HG02852 (cell line): ENCODE measurements at regions not wholly inside any gene's neighbourhood (a gene's known extent, or its start where the extent isn't known, plus 50 kb on each side); places are given as distances from the start of the nearest gene placed in this dataset.
"Not testable (repeated sequence)": the region's sequence is repeated elsewhere in the genome, so short reads cannot be mapped to it uniquely, and the experiment has no call there.

Experiments used
- ATAC-seq: cut with Tn5 transposase; IDR thresholded peaks from one replicate; pipeline ENCODE4 v1.9.1; 2021; ENCODE audit warnings: mild to moderate bottlenecking, moderate library complexity; ENCODE audit not compliant: unreplicated experiment

DNA sequence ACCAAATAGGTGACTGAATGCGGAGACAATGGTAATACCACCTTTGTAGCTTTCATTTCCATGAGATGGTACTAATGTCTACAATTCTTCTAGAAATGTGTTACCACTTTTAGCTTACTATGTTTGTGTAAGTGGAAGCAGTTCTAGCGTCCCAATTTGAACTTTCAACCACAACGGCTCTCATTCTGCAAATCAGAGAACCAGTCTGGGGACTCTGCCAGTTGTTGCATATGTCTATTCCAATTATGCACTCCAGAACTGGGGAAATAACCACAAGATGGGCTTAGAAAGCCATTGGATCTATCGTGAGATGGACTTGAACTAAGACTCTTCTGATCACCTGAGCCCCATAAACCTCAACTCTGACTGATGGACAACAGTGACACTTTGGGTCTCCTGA lies 862.3 kb downstream of the SLITRK1 start:
- ATAC-seq: no peak

DNA sequence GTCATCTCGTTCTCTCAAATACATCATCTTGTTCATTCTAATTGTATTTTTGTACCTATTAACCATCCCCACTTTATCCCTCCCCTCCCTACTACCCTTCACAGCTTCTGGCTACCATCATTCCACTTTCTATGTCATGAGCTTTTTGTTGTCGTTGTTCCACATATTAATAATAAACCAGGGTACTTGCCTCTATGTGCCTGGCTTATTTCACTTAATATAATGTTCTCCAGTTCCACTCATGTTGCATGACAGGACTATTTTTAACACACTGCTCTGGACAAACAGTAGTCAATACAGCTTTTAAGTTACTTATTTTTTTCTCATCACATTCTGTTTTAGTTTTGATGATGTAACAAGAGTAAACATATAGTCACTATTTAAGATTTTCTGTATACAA lies 872.3 kb downstream of the SLITRK1 start:
- no peak for ATAC-seq

DNA sequence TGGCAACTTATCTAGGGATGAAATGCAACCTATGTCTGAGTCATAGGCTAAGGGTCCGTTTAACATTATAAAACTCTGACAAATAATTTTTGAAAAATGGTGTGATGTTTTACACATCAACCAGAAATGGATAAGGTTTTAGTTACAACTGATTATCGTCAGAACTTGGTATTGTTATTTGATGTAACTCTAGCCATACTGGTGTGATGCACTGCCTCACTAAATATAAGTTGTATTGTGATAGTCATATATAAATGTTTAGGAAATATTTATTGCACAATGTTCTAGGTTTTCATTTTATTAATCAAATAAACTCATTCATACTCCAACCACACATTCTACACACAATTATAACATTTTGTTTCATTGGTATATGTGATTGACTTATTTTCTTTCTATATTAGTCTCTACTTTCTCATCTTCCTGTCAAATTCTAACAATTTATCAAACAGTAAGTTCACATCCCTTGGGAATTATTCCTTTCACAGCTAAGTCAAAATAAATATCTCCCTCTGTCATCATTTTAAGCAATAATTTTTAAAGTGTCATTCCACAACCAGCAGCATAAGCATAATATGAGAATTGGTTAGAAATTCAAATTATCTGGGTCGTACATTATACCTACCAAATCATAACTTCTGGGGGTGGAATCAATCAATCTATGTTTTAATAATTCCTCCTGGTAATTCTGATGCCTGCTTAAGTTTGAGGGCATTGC lies 873.9 kb downstream of the SLITRK1 start:
- no peak for ATAC-seq

DNA sequence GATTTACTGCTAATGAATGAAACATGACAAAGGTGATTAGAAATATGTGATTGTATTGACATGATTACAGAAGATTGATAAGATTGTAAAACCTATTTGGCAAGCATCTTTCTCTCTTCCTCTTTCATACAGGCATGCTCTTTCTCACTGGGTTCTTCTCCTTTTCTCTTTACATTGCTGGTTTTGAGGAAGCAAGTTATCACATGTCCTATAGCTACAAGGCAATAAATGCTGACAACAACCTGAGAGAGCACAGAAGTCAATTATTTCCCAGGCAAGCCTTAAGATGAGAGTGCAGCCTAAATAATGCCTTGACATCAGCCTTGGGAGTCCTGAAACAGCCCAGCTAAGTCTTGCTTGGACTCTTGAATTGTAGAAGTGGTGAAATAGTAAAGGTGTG lies 875.0 kb downstream of the SLITRK1 start:
- no peak for ATAC-seq

DNA sequence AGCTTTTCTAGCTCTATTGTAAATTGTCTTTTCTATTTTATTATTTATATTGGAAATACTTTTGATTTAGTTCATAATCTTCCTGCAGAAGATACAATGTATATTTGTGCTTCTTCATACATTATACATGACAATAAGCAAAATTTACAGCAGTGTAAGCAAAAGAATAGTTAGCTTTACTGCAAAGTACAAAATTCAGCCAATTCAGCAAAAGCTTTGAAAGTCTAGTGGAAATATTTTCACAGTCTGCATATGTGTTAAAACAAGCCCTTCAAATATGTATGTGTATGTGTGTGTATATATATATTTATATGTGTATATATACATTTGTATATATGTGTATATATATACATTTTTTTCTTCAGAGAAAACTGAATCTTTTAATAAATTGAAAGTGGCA lies 879.1 kb downstream of the SLITRK1 start:
- no peak for ATAC-seq

DNA sequence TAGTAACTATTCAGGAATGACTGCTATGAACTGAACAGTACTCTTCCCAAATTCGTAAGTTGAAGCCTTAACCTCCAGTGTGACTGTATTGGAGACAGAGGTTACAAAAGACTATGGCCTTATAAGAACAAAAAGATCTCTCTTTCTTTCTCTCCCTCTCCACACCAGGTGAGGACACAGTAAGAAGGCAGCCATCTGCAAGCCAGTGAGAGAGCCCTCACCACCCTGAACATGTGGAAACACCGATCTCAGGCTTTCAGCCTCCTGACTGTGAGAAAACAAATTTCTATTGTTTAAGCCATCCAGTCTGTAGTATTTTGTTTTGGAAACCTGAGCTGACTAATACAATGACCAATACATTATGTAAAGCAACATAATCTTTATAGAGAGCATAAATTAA lies 888.9 kb downstream of the SLITRK1 start:
- ATAC-seq: no peak

DNA sequence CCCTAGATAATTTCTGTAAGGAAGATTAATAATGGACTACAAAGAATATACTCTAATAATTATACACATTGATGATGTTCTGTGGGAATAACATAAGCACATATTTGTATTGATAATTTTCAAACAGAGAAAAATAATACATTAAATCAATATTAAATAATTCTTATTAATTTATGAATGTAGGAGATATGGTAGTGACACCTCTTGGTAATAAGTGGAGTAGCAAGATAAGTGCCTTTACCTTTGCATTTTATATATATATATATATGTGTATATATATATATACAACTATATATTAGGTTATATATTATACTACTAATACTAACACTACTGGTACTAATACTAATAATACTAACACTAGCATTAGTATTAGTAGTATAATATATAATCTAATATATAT lies 905.8 kb downstream of the SLITRK1 start:
- ATAC-seq: no peak

DNA sequence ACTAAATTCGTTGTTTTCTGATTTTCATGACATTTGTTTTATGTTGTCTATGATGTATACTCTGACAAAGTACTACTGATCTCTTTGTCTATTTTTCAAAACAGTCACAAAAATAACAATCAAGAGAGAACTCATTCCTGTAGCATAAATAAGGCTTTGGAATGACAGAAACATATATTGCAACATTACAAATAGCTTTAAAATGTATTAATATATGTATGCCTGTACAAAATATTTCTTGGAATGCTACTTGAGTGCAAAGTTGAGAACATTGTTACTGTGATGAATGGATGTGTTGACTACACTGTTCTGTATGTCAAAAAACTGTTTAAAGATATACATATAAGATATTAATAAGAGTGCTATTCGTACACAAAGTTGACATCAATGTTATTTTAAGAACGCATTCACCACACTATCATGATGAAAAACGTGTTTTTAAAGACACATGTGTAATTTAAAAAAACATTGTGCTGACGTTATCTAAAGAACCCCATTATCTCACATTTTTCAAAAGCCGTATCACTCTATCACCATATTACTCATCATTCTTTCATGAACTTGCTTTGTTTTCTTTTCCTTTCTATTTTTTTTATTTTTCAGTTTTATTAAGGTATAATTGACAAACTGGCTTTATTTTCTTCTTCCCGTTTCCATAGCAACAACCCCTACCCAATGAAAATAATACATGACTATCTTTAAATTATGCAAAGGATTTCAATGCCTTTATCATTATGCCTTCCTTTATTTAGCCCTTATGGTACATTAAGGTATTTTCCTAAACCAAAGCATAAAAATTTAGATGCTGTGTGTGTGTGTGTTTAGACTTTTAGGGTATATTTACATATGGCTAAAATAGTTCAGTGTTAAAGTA lies 918.8 kb downstream of the SLITRK1 start:
- ATAC-seq: no peak

DNA sequence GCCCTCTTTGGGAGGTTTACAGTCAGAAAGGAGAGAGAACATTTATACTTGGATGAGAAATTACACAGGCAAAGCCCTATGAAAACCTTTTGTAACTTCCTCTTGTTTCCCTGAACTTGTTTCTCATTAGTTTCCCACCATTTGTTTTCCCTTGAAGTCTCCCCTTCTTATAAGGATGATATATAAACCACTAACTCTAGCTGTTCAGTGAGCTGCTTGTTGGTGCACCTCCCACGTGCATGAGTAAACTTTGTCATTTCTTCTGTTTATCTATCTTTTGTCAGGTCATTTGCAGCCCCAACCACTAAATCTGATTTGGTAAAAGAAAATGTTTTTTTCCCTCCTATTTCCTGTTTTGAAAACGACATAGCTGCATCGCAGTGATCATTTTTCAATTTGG lies 919.9 kb downstream of the SLITRK1 start:
- ATAC-seq: no peak

DNA sequence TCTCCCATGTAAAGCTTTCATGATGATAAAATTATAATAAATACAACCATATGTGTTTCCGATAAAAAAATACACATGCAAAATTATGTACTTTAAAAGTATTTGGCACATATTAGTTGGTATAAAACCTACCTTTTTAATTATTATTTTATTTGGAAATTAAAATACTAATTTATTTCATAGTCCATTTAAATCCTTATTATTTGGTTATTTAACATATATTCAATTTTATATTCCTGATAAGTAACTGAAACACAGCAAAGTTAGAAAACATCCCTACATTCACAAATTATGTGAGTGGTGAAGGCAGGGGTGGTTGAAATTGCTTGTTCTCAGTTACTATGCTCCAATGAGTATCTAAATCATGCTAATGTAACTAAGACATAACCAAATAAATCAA lies 920.5 kb downstream of the SLITRK1 start:
- ATAC-seq: no peak

DNA sequence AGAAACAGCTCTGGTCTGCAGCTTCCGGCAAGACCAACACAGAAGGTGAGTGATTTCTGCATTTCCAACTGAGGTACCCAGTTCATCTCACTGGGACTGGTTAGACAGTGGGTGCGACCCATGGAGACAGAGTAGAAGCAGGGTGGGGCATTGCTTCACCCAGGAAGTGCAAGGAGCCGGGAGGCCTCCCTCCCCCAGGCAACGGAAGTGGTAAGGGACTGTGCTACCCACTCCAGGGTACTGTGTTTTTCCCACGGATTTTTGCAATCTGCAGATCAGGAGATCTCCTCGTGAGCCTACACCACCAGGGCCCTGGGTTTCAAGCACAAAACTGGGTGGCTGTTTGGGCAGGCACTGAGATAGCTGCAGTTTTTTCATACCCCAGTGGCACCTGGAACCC lies 929.9 kb downstream of the SLITRK1 start:
- not testable (repeated sequence) for ATAC-seq

DNA sequence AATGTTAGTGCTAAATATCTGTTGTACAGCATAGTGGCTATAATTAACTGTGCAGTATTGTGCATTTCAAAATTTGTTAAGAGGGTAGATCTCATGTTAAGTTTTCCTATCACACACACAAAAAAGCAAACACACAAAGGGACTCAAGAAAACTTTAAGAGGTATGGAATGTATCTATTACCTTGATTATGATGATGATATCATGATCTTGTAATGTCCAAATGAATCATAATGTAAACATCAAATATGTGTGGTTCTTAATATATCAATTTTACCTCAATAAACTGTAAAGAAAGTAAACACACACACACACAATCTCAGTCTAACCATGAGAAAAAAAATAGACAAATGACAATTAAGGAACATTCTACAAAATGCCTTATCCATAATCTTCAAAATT lies 934.6 kb downstream of the SLITRK1 start:
- ATAC-seq: no peak

DNA sequence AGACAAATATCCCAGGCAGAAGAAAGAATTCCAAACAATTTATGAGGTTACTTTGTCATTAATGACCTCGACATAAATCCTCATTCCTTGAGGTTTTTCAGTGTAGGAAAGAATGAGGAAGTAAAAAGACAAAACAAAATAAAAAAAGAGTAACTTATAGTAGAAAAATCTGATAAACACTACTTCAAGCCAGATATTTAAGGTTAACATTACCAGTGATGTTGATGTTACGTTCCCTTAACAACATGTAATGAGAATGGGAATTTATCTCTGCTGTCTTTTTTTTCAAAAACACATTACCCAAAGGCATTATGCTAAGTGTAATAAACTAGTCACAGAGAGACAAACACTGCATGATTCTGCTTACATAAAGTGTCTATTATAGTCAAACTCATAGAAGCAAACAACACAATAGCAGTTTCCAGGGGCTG lies 935.1 kb downstream of the SLITRK1 start:
- no peak for ATAC-seq

DNA sequence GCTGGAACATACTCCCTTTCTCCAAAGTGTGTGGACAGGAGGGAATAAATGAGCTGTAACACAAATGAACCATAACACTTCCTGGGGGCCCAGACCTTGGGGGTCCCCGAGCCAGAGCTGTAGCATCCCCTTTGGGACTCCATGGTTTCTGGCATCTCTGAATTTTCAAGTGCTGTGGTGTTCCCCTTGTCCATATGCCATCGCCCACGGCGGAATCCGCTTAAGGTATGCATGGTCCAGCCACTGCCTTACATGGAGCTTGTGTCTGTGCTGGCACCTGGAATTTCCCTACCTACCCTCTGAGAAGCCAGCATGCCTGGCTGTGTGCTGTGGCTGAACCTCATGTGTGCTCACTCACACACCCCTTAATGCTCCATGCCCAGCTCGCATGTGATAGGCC lies 943.6 kb downstream of the SLITRK1 start:
- ATAC-seq: no peak

DNA sequence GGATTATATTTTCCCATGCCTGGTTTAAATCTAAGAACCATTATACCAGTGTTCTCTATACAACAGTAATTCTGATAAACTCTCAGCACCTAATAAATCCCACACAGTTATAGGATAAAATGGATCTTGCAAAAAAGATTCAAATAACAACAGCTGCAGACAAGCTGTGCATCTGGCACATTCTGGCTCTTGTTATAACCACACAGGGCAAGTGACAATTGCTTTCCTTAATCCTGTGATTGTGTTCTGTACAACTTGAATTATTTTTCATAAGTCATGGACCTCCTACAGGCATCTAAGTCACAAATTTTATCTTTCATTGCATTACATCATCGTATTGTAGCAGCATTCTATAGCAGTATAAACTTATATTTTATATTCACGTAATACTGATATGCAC lies 948.3 kb downstream of the SLITRK1 start:
- no peak for ATAC-seq

DNA sequence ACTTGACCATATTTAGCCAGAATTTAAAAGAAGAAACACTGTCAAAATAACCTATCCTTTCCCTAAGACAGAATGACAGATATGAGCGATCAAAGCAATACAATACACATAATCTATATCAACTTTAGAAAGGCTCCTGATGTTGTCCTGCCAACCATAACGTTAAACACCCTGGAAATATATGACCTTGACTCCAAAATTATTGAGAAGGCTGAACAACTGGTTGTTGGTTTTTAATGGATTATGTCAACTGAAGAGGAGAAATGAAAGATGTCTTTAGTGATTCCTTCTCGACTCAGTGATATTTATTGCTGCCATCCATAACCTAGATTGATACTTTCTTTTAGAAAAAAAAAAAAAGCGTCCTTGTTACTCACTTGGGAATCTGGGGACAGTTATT lies 957.2 kb downstream of the SLITRK1 start:
- no peak for ATAC-seq

DNA sequence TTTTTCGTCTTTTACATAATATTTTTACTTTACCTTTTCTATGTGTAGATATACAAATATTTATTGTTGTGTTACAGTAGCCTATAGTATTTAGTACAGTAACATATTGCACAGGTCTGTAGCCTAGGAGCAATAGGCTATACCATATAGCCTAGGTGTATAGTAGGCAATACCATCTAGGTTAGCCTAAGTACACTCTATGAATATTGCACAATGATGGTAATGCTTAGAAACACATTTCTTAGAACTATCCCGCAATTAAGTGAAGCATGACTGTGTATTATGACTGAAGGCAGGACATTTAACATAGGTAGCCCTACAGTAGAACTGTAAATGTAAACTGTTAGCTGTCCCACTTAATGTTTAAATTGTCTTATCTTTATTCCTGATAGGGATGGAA lies 964.3 kb downstream of the SLITRK1 start:
- ATAC-seq: no peak

DNA sequence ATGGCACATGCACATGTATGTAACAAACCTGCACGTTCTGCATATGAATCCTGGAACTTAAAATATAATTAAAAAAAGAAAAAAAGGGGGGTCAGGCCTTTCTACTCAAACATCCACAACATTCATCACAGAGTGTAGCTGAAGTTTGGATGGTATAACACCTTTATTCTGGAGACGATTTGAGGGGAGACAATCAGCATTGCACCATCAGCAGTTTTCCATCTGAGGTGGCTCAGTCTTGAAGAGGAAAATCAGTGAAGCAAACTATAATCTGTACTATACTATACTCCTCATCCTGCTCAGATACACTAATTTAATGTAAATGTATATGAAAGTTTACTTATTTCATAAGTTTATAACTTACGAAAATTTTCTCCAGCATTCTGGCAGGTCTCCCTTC lies 969.7 kb downstream of the SLITRK1 start:
- no peak for ATAC-seq

DNA sequence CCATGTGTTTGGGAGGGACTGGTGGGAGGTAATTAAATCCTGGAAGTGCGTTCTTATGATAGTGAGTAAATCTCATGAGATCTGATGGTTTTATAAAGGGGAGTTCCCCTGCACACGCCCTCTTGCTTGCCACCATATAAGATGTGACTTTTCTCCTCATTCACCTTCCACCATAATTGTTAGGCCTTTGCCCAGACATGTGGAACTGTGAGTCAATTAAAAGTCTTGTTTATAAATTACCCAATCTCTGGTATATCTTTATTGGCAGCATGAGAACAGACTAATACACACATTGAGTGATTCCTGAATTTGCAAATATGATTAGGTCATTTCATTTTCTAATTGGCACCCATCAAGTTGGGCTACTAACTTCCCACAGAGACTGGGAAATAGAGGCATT lies 977.2 kb downstream of the SLITRK1 start:
- ATAC-seq: no peak

DNA sequence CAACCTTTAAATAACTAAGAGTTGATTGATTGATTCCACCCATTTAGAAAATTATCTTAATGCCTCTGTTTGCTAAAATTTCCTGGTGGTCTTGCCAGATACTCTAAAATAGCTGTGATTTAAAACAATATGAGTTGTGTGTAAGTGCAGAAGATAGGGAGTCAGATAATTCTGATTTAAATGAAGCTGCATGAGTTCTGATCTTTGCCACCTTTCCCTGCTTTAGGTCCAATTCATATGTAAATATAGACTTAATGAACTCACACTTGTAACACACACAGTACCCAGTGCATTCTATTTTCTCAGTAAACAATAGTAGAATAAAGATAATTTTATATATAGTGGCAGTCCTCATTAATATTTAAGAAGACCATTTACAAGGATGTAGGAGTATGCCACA lies 981.8 kb downstream of the SLITRK1 start:
- ATAC-seq: no peak

DNA sequence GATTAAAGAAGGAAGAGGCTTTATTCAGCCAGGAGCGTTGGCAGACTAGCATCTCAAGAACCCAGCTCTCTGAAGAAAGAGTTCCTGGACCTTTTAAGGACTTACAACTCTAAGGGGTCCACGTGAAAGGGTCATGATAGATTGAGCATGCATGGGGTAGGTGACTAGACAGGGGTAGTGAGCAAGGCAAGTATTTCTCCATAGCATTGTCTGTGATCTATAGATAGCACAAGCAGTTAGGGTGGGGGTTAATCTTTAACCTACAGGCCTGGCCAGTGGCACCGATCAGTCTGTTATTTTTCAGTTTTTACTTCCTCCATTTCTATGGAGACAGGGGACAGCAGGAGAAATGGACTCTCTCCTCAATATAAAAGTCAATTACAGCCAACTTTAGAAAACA lies 983.7 kb downstream of the SLITRK1 start:
- ATAC-seq: no peak

DNA sequence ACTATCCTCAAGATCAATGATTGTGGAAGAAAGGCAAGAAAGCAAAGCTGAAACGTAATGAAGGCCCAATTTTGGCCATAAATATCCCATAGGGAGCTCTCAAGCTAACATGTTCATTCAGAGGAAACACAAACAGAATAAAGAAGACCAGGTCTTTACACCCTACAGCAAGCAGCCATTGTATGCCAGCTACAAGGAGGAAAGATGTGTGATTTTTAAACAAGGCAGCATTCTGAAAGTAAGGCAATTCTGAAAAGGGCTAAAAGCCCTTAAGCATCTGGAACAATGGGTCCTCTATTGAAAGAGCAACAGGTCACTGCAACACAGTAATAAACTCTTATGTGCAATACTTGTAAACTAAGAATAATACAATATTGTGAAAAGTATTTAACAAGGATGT lies 1002.4 kb downstream of the SLITRK1 start:
- no peak for ATAC-seq
